Heart right ventricle (tissue), 16 donors: ENCODE measurements at regions not wholly inside any gene's neighbourhood (a gene's known extent, or its start where the extent isn't known, plus 50 kb on each side); places are given as distances from the start of the nearest gene placed in this dataset.
"Not testable (repeated sequence)": the region's sequence is repeated elsewhere in the genome, so short reads cannot be mapped to it uniquely, and the experiment has no call there.

ENCODE experiments used
- ATAC-seq, 8 donors: fragments of 200-7000 bp; cut with Tn5 transposase; one replicate each; pipeline ENCODE4 v1.9.1; 2020; ENCODE audit warnings: mild to moderate bottlenecking in 8 of 8, moderate library complexity in 8 of 8, moderate number of reproducible peaks in 1 of 8
- DNase-seq, 2 donors: peaks; one replicate each; pipeline ENCODE4 v3.0.0-alpha.2; 2020
- H3K27ac ChIP-seq, 10 donors: fragments of 200-600 bp; sonication (generic) in 2 of 10; one replicate each; pipeline versions ENCODE4 v1.5.0 to v1.8.0; 2020 to 2022; ENCODE audit warnings: mild to moderate bottlenecking in 3 of 10
- H3K27me3 ChIP-seq, 7 donors: fragments of 200-600 bp; one replicate each; pipeline ENCODE4 v1.8.0; 2021 to 2022; ENCODE audit warnings: mild to moderate bottlenecking in 2 of 7
- H3K36me3 ChIP-seq, 9 donors: fragments of 200-600 bp; sonication (generic) in 1 of 9; one replicate each; pipeline versions ENCODE4 v1.5.0 to v1.8.0; 2020 to 2022; ENCODE audit warnings: mild to moderate bottlenecking in 2 of 9
- H3K4me1 ChIP-seq, 9 donors: fragments of 200-600 bp; sonication (generic) in 1 of 9; one replicate each; pipeline versions ENCODE4 v1.5.0 to v1.8.0; 2020 to 2022; ENCODE audit warnings: mild to moderate bottlenecking in 4 of 9
- H3K4me3 ChIP-seq, 10 donors: fragments of 200-600 bp; sonication (generic) in 2 of 10; one replicate each; pipeline versions ENCODE4 v1.5.0 to v1.8.0; 2020 to 2022; ENCODE audit warnings: mild to moderate bottlenecking in 7 of 10, moderate library complexity in 2 of 10
- H3K9me3 ChIP-seq, 11 donors: fragments of 200-600 bp in 10 of 11; sonication (generic) in 2 of 11; one replicate each; pipeline versions ENCODE4 v1.5.0 to v1.8.0; 2013 to 2022; ENCODE audit warnings: mild to moderate bottlenecking in 2 of 11, control low read depth in 1 of 11, moderate library complexity in 1 of 11
- WGBS, 2 donors: extraction: QIAGEN DNeasy Blood & Tissue Kit; methylation state at CpG; one replicate each; pipeline ENCODE4 v1.1.7; 2013; ENCODE audit warnings: inconsistent platforms in 1 of 2; 5-methylcytosine and 5-hydroxymethylcytosine counted together
- intact Hi-C, 10 donors: fragments of 100-400 bp; cut with DNase I; formaldehyde crosslinking; loops; one replicate each; pipeline versions ENCODE4 v1.11.1 to v1.14.2; 2022
- TF ChIP-seq, protein P1 (sequence below), 9 donors: fragments of 200-600 bp; sonication (generic) in 2 of 9; IDR thresholded peaks; one replicate each; pipeline versions ENCODE4 v1.5.0 to v1.8.0; 2021 to 2022; ENCODE audit warnings: antibody characterized with exemption in 9 of 9, mild to moderate bottlenecking in 5 of 9, moderate library complexity in 1 of 9
- donor health status: Arrhythmogenic right ventricular cardiomyopathy.
- donor health status: ischemic (EF 13 %, LVEDD 7.1; RV severe dilation, severe dysfunction).
- donor health status: healthy with polysubstance abuse.
- donor health status: DM: no; HTN: yes; CAD: no.
- donor health status: DM: no; HTN: no; CAD: no.
- donor health status: ischemic (EF 25% LVEDD 6.9; RV normal size, moderate dysfunction).
- donor health status: ischemic (EF 25% LVEDD 5.7; RV mildly dilated, moderate dysfunction).
- donor health status: healthy.
- donor health status: DM: yes; HTN: yes; CAD: no.
- donor health status: Ischemic cardiomyopathy.
- donor health status: ischemic (EF 35%, LVEDD 5.7; RV mildly dilated, moderate dysfunction).
- donor health status: nonischemic (EF 11% LVEDD 7.7; RV severe dilation, severe dysfunction).
- donor health status: DM: yes; HTN: yes; CAD: no.
- donor health status: PGD.
- donor health status: ischemic (EF 29% LVEDD 5.4; RV normal size, mild dysfunction).
- donor health status: nonischemic (EF 23%, LVEDD 6.1; RV moderate dilation, normal function).

GRCh38 chr5:54379590-54379989 is 69.2 kb upstream of the ARL15 start:
- Histone ChIP-seq H3K4me1 (peaks cover 0 to 20% (median 4%) of the 10 kb centered on the region in 9 donors), H3K4me3 (no peak overlapping the region), H3K9me3 (no peaks in the 10 kb centered on the region), H3K27ac (no peak overlapping the region), H3K27me3 (no peaks in the 10 kb centered on the region), H3K36me3 (no peaks in the 10 kb centered on the region)
- TF ChIP-seq, protein P1, sequence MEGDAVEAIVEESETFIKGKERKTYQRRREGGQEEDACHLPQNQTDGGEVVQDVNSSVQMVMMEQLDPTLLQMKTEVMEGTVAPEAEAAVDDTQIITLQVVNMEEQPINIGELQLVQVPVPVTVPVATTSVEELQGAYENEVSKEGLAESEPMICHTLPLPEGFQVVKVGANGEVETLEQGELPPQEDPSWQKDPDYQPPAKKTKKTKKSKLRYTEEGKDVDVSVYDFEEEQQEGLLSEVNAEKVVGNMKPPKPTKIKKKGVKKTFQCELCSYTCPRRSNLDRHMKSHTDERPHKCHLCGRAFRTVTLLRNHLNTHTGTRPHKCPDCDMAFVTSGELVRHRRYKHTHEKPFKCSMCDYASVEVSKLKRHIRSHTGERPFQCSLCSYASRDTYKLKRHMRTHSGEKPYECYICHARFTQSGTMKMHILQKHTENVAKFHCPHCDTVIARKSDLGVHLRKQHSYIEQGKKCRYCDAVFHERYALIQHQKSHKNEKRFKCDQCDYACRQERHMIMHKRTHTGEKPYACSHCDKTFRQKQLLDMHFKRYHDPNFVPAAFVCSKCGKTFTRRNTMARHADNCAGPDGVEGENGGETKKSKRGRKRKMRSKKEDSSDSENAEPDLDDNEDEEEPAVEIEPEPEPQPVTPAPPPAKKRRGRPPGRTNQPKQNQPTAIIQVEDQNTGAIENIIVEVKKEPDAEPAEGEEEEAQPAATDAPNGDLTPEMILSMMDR (IDR thresholded peaks at IDR 0.05): no peak
- 73 to 76% methylated on average over 2 of the region's 2 CpGs for WGBS, 2 donors
- ATAC-seq: no peak
- intact Hi-C loops: no loop called here
- no peak for DNase-seq

- Histone ChIP-seq H3K27me3 (no peaks in the 10 kb centered on the region), H3K4me3 (no peak overlapping the region), H3K27ac (no peak overlapping the region), H3K4me1 (peaks cover 0 to 12% (median 0%) of the 10 kb centered on the region in 9 donors), H3K9me3 (peaks cover 0 to 3% (median 0%) of the 10 kb centered on the region in 11 donors), H3K36me3 (no peaks in the 10 kb centered on the region)
- ATAC-seq: no peak
- intact Hi-C loops: no loop called here
- 96 to 97% methylated on average over 10 of the region's 10 CpGs for WGBS, 2 donors
- no peak for DNase-seq
- TF ChIP-seq, protein P1 (IDR thresholded peaks at IDR 0.05): no peak
Measured at GRCh38 chr5:54378707-54379106, 68.3 kb upstream of the ARL15 start.

- H3K36me3 ChIP-seq, H3K27ac ChIP-seq, H3K27me3 ChIP-seq, H3K4me1 ChIP-seq, DNase-seq, intact Hi-C loops, ATAC-seq, H3K4me3 ChIP-seq: not testable (repeated sequence)
- WGBS, 2 donors: 92 to 100% methylated on average over 1 of the region's 1 CpG
- H3K9me3 ChIP-seq: peaks cover 0 to 17% (median 0%) of the 10 kb centered on the region in 11 donors
Measured at GRCh38 chr5:54377339-54377738, 67.0 kb upstream of the ARL15 start.

- intact Hi-C loops: no loop called here
- TF ChIP-seq, protein P1 (IDR thresholded peaks at IDR 0.05): no peak
Measured at GRCh38 chr5:54370982-54371381, 60.6 kb upstream of the ARL15 start.

GRCh38 chr5:54367844-54368243 is 57.5 kb upstream of the ARL15 start:
- H3K4me1 ChIP-seq: no peaks in the 10 kb centered on the region
- no peaks in the 10 kb centered on the region for H3K36me3 ChIP-seq
- TF ChIP-seq, protein P1 (IDR thresholded peaks at IDR 0.05): no peak
- ATAC-seq: no peak
- H3K9me3 ChIP-seq: peaks cover 0 to 8% (median 0%) of the 10 kb centered on the region in 11 donors
- H3K27ac ChIP-seq: no peak overlapping the region
- WGBS, 2 donors: 82 to 91% methylated on average over 1 of the region's 1 CpG
- intact Hi-C loops: loop anchor here in 1 of 10 donors (10.0 kb wide), 1 partner anchor 47 kb away; no protein-coding TSS in a partner anchor
- H3K27me3 ChIP-seq: no peaks in the 10 kb centered on the region
- no peak overlapping the region for H3K4me3 ChIP-seq
- no peak for DNase-seq

More at GRCh38 chr5:54370982-54371381, 60.6 kb upstream of the ARL15 start:
- Histone ChIP-seq H3K27me3 (no peaks in the 10 kb centered on the region), H3K4me3 (no peak overlapping the region), H3K9me3 (peaks cover 0 to 20% (median 0%) of the 10 kb centered on the region in 11 donors), H3K27ac (no peak overlapping the region), H3K4me1 (no peaks in the 10 kb centered on the region), H3K36me3 (no peaks in the 10 kb centered on the region)
- ATAC-seq (no peak), DNase-seq (no peak)
